Choroid plexus epithelial cell (primary cell): ENCODE measurements at regions not wholly inside any gene's neighbourhood (a gene's known extent, or its start where the extent isn't known, plus 50 kb on each side); places are given as distances from the start of the nearest gene placed in this dataset.

Experiments
- DNase-seq: peaks from one replicate; pipeline ENCODE4 v3.0.0-alpha.2; 2010; ENCODE audit warnings: low read depth
- H3K4me3 ChIP-seq: 2 replicates; pipeline ENCODE4 v1.5.1; 2011; ENCODE audit warnings: low read depth, mild to moderate bottlenecking, control low read depth, low read length, moderate library complexity
- TF ChIP-seq, protein P1 (sequence below): conservative IDR thresholded peaks from 2 replicates; pipeline ENCODE4 v1.5.1; 2011; ENCODE audit warnings: low read depth, mild to moderate bottlenecking, control low read depth, inconsistent platforms, low read length, moderate library complexity

DNA sequence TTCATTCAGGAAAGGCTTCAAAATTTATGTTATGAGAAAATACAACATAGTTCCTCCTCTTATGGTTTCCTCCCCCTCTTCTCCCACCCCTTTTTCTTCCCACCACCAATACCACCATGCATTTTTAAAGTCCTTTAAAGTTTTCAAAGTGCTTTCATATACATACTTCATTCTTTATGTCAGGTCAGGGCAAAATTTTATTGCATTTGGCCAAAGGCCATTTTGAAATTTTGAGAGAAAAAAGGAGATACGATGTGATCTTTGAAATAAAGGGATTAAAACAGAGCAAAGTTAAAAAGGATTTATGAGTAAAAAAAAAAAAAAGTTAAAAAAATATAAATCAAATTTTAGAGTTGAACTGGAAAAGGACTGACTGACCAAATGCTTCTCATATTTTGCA is 792.5 kb upstream of the FANCL start:
- TF ChIP-seq, protein P1, sequence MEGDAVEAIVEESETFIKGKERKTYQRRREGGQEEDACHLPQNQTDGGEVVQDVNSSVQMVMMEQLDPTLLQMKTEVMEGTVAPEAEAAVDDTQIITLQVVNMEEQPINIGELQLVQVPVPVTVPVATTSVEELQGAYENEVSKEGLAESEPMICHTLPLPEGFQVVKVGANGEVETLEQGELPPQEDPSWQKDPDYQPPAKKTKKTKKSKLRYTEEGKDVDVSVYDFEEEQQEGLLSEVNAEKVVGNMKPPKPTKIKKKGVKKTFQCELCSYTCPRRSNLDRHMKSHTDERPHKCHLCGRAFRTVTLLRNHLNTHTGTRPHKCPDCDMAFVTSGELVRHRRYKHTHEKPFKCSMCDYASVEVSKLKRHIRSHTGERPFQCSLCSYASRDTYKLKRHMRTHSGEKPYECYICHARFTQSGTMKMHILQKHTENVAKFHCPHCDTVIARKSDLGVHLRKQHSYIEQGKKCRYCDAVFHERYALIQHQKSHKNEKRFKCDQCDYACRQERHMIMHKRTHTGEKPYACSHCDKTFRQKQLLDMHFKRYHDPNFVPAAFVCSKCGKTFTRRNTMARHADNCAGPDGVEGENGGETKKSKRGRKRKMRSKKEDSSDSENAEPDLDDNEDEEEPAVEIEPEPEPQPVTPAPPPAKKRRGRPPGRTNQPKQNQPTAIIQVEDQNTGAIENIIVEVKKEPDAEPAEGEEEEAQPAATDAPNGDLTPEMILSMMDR: no peak
- no peak overlapping the region for H3K4me3 ChIP-seq
- DNase-seq: no peak

DNA sequence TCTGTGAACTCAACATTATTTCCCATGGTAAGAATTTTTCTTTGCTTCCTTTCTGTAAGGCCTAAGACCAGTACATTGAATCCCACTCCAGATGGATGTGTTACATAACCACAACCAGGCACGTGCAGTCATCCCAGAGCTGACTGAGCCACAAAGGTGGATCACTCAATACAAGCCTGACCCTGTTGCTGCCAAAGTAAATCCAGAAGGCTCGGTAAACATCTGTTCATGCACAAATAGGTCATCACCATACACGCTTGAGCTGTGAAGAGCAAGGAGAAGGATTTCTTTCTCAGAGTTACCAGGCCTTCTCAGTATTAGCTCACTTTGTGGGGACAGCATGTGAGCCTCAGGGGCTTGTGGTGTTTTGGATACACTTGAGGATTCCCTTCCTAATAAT is 791.4 kb upstream of the FANCL start:
- TF ChIP-seq, protein P1: no peak
- DNase-seq: no peak
- H3K4me3 ChIP-seq: no peak overlapping the region

DNA sequence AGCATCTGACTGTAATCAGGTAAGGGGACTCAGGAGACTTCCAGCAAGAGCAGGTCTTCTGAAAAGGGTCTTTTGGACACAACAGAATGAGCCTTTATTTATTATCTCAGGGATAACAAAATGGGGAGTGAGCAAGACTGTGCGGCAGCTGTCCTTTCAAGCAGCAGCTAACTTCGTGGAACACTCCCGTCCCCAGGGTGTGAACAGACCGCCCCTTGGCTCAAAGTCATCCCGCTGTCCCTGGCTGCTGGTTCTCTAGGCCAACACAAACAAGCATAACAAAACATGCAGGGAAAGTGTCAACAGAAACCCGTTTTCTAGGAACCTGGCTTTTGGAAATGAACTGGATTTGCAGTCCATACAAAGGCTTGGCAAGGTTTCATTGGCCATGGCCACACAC is 787.9 kb upstream of the FANCL start:
- TF ChIP-seq, protein P1: no peak
- DNase-seq: no peak

DNA sequence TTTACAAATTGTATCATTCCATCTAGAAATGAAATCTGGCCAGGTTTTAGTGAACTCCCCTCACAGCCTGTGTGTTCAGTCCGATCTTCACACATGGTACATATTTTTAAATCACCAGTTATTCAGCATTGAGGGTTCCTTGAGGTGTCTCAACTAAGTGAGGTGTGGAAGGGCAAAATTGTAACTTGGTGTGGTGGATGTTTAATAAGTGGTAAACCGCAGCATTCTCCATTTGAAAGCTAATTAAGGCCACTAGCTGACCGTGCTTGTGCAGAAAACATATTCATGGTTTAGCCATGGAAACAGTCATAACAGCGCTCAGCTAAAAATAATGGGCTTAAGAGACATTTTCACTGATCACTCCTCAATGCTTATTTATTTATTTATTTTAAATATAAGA is 786.2 kb upstream of the FANCL start:
- H3K4me3 ChIP-seq: no peak overlapping the region
- DNase-seq: no peak
- TF ChIP-seq, protein P1: no peak

More for the DNA sequence above, 787.9 kb upstream of the FANCL start:
- no peak overlapping the region for H3K4me3 ChIP-seq

DNA sequence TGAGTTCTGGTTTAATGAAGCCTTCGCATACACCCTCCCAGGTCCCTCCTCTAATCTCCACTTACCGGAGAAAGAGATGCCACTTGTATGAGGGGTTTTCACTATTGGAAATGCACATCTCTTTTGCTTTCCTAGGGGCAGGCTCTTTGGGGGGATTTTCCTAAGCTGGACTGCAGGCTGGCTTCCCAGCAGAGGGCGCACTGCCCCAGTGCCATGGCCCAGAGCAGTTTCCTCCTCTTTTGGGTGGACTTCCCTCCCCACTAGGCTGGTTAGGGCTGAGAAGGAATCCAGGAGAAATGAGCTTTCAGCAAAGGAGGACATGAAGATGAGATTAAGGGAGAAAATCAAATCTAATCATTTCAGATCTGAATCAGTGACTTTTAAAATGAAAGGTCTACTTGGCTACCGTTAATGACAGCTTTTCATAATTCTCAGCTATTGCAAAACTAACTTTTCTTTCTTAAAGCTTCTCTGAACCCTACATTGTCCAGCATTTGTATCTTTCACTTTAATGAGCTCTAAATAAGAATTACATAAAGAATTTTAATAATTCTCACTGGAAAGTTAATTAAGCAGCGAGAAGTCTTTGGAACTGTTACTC is 784.1 kb upstream of the FANCL start:
- DNase-seq: peak; percentile 63
- TF ChIP-seq, protein P1: peak; percentile 99
- no peak overlapping the region for H3K4me3 ChIP-seq

DNA sequence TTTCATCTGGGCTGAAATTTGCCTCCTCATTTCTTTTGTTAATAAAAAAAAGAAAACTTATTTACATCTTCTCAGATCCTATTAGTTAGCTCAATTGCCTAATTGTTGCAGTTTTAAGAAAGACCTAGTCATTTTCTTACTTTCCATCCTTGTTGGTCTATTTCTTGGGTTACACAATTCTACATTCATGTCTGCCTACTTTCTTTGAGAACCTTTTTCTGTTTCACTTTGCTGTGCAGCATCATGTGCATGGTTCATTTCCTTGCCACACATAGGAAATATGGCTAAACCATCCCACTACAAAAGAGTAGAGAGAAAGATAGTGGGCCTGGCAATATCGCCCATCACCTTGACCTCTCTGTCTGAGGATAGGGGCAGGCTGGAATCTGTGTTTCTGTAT is 780.7 kb upstream of the FANCL start:
- H3K4me3 ChIP-seq: no peak overlapping the region
- no peak for DNase-seq
- TF ChIP-seq, protein P1: no peak

DNA sequence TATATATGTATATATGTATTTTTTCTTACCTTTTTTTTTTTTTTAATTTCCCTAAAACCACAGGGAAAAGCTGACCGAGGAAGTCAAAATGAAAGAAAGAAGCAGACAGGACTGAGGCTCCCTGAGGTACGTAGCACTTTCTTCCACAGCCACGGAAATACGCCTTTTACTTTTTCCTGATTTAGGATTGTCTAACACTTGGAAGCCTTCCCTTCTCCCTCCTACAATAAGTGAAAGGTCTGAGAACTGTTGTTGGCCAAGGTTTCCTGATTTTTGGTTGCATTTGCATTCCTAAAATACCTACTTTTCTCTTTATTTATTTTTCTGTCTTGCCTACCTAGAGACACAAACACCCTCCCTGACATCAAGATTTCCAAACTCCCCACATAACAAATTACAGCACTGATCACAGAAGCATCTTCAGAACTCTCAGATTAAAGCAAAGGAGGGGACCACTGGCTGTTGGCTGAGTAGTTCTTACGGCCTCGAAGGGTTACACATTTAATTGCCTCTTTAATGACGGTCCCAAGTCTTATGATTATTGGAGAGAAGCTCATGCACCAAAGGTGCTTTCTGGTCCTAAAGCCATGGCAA is 778.5 kb upstream of the FANCL start:
- DNase-seq: no peak
- TF ChIP-seq, protein P1: no peak
- no peak overlapping the region for H3K4me3 ChIP-seq
